ENCODE measurements at regions not wholly inside any gene's neighbourhood (a gene's known extent, or its start where the extent isn't known, plus 50 kb on each side); places are given as distances from the start of the nearest gene placed in this dataset.
"Not testable (repeated sequence)": the region's sequence is repeated elsewhere in the genome, so short reads cannot be mapped to it uniquely, and the experiment has no call there.

GRCh38 chr22:11351181-11351580 lies 4176.8 kb upstream of the OR11H1 start:
- not testable (repeated sequence) for H3K9ac ChIP-seq (ENCODE audit: low read length in 5 of 5)
- peaks cover 0 to 13% (median 4%) of the 10 kb centered on the region in 5 donors for H3K9me3 ChIP-seq (ENCODE audit: control insufficient read depth in 5 of 5, low read length in 5 of 5)

GRCh38 chr22:11352287-11352686 lies 4175.7 kb upstream of the OR11H1 start:
- not testable (repeated sequence) for H3K4me1 ChIP-seq (ENCODE audit: control insufficient read depth in 5 of 5, insufficient read depth in 5 of 5, low read length in 5 of 5); H3K27me3 ChIP-seq (ENCODE audit: control insufficient read depth in 5 of 5, insufficient read depth in 4 of 5, low read length in 5 of 5)

More at GRCh38 chr22:11351181-11351580, 4176.8 kb upstream of the OR11H1 start:
- not testable (repeated sequence) for H3K4me1 ChIP-seq (ENCODE audit: control insufficient read depth in 5 of 5, insufficient read depth in 5 of 5, low read length in 5 of 5); H3K27ac ChIP-seq (ENCODE audit: low read depth, low read length); H3K27me3 ChIP-seq (ENCODE audit: control insufficient read depth in 5 of 5, insufficient read depth in 4 of 5, low read length in 5 of 5); H3K36me3 ChIP-seq (ENCODE audit: control insufficient read depth in 5 of 5, insufficient read depth in 5 of 5, low read length in 5 of 5); H3K4me3 ChIP-seq (ENCODE audit: low read depth in 1 of 5, low read length in 5 of 5)

GRCh38 chr22:11360632-11361031 lies 4167.4 kb upstream of the OR11H1 start:
- Histone ChIP-seq H3K4me1 (ENCODE audit: control insufficient read depth in 5 of 5, insufficient read depth in 5 of 5, low read length in 5 of 5) (no peaks in the 10 kb centered on the region), H3K9me3 (ENCODE audit: control insufficient read depth in 5 of 5, low read length in 5 of 5) (peaks cover 0 to 12% (median 5%) of the 10 kb centered on the region in 5 donors), H3K27ac (ENCODE audit: low read depth, low read length) (no peak overlapping the region), H3K27me3 (ENCODE audit: control insufficient read depth in 5 of 5, insufficient read depth in 4 of 5, low read length in 5 of 5) (peaks cover 0 to 2% (median 0%) of the 10 kb centered on the region in 5 donors), H3K4me3 (ENCODE audit: low read depth in 1 of 5, low read length in 5 of 5) (no peak overlapping the region), H3K36me3 (ENCODE audit: control insufficient read depth in 5 of 5, insufficient read depth in 5 of 5, low read length in 5 of 5) (no peaks in the 10 kb centered on the region), H3K9ac (ENCODE audit: low read length in 5 of 5) (no peak overlapping the region)

More at GRCh38 chr22:11352287-11352686, 4175.7 kb upstream of the OR11H1 start:
- H3K4me3 ChIP-seq (ENCODE audit: low read depth in 1 of 5, low read length in 5 of 5); H3K9ac ChIP-seq (ENCODE audit: low read length in 5 of 5); H3K27ac ChIP-seq (ENCODE audit: low read depth, low read length); H3K36me3 ChIP-seq (ENCODE audit: control insufficient read depth in 5 of 5, insufficient read depth in 5 of 5, low read length in 5 of 5): not testable (repeated sequence)
- H3K9me3 ChIP-seq (ENCODE audit: control insufficient read depth in 5 of 5, low read length in 5 of 5), result peaks cover 0 to 11% (median 1%) of the 10 kb centered on the region in 5 donors

- not testable (repeated sequence) for H3K27me3 ChIP-seq (ENCODE audit: control insufficient read depth in 5 of 5, insufficient read depth in 4 of 5, low read length in 5 of 5); H3K36me3 ChIP-seq (ENCODE audit: control insufficient read depth in 5 of 5, insufficient read depth in 5 of 5, low read length in 5 of 5); H3K9ac ChIP-seq (ENCODE audit: low read length in 5 of 5); H3K4me3 ChIP-seq (ENCODE audit: low read depth in 1 of 5, low read length in 5 of 5); H3K27ac ChIP-seq (ENCODE audit: low read depth, low read length); H3K4me1 ChIP-seq (ENCODE audit: control insufficient read depth in 5 of 5, insufficient read depth in 5 of 5, low read length in 5 of 5)
- peaks cover 0 to 12% (median 5%) of the 10 kb centered on the region in 5 donors for H3K9me3 ChIP-seq (ENCODE audit: control insufficient read depth in 5 of 5, low read length in 5 of 5)
These were observed 4166.5 kb upstream of the OR11H1 start for GRCh38 chr22:11361496-11361895.

- H3K27me3 ChIP-seq (ENCODE audit: control insufficient read depth in 5 of 5, insufficient read depth in 4 of 5, low read length in 5 of 5); H3K36me3 ChIP-seq (ENCODE audit: control insufficient read depth in 5 of 5, insufficient read depth in 5 of 5, low read length in 5 of 5): not testable (repeated sequence)
These were observed 4158.2 kb upstream of the OR11H1 start for GRCh38 chr22:11369612-11370307.

GRCh38 chr22:11370311-11370710 lies 4157.7 kb upstream of the OR11H1 start:
- not testable (repeated sequence) for H3K9ac ChIP-seq (ENCODE audit: low read length in 5 of 5); H3K9me3 ChIP-seq (ENCODE audit: control insufficient read depth in 5 of 5, low read length in 5 of 5); H3K27ac ChIP-seq (ENCODE audit: low read depth, low read length); H3K27me3 ChIP-seq (ENCODE audit: control insufficient read depth in 5 of 5, insufficient read depth in 4 of 5, low read length in 5 of 5); H3K4me3 ChIP-seq (ENCODE audit: low read depth in 1 of 5, low read length in 5 of 5); H3K4me1 ChIP-seq (ENCODE audit: control insufficient read depth in 5 of 5, insufficient read depth in 5 of 5, low read length in 5 of 5); H3K36me3 ChIP-seq (ENCODE audit: control insufficient read depth in 5 of 5, insufficient read depth in 5 of 5, low read length in 5 of 5)

More at GRCh38 chr22:11369612-11370307, 4158.2 kb upstream of the OR11H1 start:
- not testable (repeated sequence) for H3K9ac ChIP-seq (ENCODE audit: low read length in 5 of 5); H3K4me3 ChIP-seq (ENCODE audit: low read depth in 1 of 5, low read length in 5 of 5); H3K4me1 ChIP-seq (ENCODE audit: control insufficient read depth in 5 of 5, insufficient read depth in 5 of 5, low read length in 5 of 5); H3K9me3 ChIP-seq (ENCODE audit: control insufficient read depth in 5 of 5, low read length in 5 of 5); H3K27ac ChIP-seq (ENCODE audit: low read depth, low read length)
